SK-N-SH (cell line): ENCODE measurements at regions not wholly inside any gene's neighbourhood (a gene's known extent, or its start where the extent isn't known, plus 50 kb on each side); places are given as distances from the start of the nearest gene placed in this dataset.

ENCODE experiments used
- CTCF ChIP-seq: fragments of 200-600 bp; sonication (generic); IDR thresholded peaks from 2 replicates; pipeline ENCODE4 v1.6.1; 2017; ENCODE audit warnings: antibody characterized with exemption, mild to moderate bottlenecking, moderate library complexity
- GABPA ChIP-seq: IDR thresholded peaks from 2 replicates; pipeline ENCODE4 v1.4.0; 2012; ENCODE audit warnings: low read depth, mild to moderate bottlenecking
- MAX ChIP-seq: IDR thresholded peaks from 2 replicates; pipeline ENCODE4 v1.4.0; 2012; ENCODE audit warnings: low read depth
- RFX5 ChIP-seq: IDR thresholded peaks from 2 replicates; pipeline ENCODE4 v1.6.1; 2012; ENCODE audit warnings: mild to moderate bottlenecking, improper control_type of control experiment, low read length
- RXRA ChIP-seq: IDR thresholded peaks from 2 replicates; pipeline ENCODE4 v1.4.0; 2012; ENCODE audit warnings: low read depth, mild to moderate bottlenecking, borderline replicate concordance

GRCh38 chr16:63171545-63171944, 1135.3 kb upstream of the CDH8 start:
- no peak for TF ChIP-seq CTCF
- no peak for TF ChIP-seq GABPA
- TF ChIP-seq MAX = no peak
- TF ChIP-seq RFX5 = no peak
- no peak for TF ChIP-seq RXRA
